A549 (cell line): ENCODE measurements at regions not wholly inside any gene's neighbourhood (a gene's known extent, or its start where the extent isn't known, plus 50 kb on each side); places are given as distances from the start of the nearest gene placed in this dataset.

ENCODE experiments used
- CHD2 ChIP-seq: fragments of 150-350 bp; IDR thresholded peaks from 2 replicates; pipeline ENCODE4 v1.6.1; 2014; ENCODE audit warnings: low read length; ENCODE audit not compliant: partially characterized antibody
- CHD4 ChIP-seq: fragments of 200-600 bp; sonication (generic); IDR thresholded peaks from 2 replicates; pipeline ENCODE4 v1.6.1; 2016; ENCODE audit warnings: antibody characterized with exemption, mild to moderate bottlenecking, borderline replicate concordance
- MAFK ChIP-seq: fragments of 450-650 bp; IDR thresholded peaks from 2 replicates; pipeline ENCODE4 v1.6.1; 2014; ENCODE audit not compliant: partially characterized antibody
- MYC ChIP-seq: IDR thresholded peaks from 2 replicates; pipeline ENCODE4 v1.6.1; 2012; ENCODE audit warnings: mild to moderate bottlenecking, inconsistent platforms, low read length, improper control_type of control experiment, borderline replicate concordance
- NPAS2 ChIP-seq: fragments of 250-450 bp; sonication (Bioruptor Pico); IDR thresholded peaks from 2 replicates; pipeline ENCODE4 v1.8.0; 2022; ENCODE audit warnings: mild to moderate bottlenecking, moderate library complexity, borderline replicate concordance
- POLR2A ChIP-seq: IDR thresholded peaks from 2 replicates; pipeline ENCODE4 v1.6.1; 2012; ENCODE audit warnings: mild to moderate bottlenecking, low read length
- RAD21 ChIP-seq, 2 experiments: fragments of >200 bp in 1 of 2; sonication (Bioruptor Twin) in 1 of 2; formaldehyde crosslinking in 1 of 2; IDR thresholded peaks in 1 of 2; conservative IDR thresholded peaks in 1 of 2; 2 replicates in 1 of 2; 3 replicates in 1 of 2; pipeline ENCODE4 v1.6.1; 2012 to 2018; ENCODE audit warnings: inconsistent platforms in 1 of 2
- TFCP2L1 ChIP-seq: fragments of 250-450 bp; sonication (Bioruptor Pico); IDR thresholded peaks from 2 replicates; pipeline ENCODE4 v1.5.0; 2021; ENCODE audit warnings: mild to moderate bottlenecking
- ZC3H11A ChIP-seq: fragments of 450-650 bp; IDR thresholded peaks from 2 replicates; pipeline ENCODE4 v1.6.1; 2014; ENCODE audit warnings: antibody characterized with exemption, mild to moderate bottlenecking
- TF ChIP-seq, protein P1 (sequence below): fragments of >200 bp; sonication (Bioruptor Twin); formaldehyde crosslinking; IDR thresholded peaks from 3 replicates; pipeline ENCODE4 v1.5.1; 2016
- TF ChIP-seq, protein P2 (sequence below): fragments of 450-650 bp; IDR thresholded peaks from 2 replicates; pipeline ENCODE4 v1.6.1; 2014; ENCODE audit warnings: antibody characterized with exemption
- TF ChIP-seq, protein P3 (sequence below): fragments of 200-600 bp; sonication (generic); IDR thresholded peaks from 2 replicates; pipeline ENCODE4 v1.6.1; 2016; ENCODE audit warnings: antibody characterized with exemption, mild to moderate bottlenecking, moderate library complexity

DNA sequence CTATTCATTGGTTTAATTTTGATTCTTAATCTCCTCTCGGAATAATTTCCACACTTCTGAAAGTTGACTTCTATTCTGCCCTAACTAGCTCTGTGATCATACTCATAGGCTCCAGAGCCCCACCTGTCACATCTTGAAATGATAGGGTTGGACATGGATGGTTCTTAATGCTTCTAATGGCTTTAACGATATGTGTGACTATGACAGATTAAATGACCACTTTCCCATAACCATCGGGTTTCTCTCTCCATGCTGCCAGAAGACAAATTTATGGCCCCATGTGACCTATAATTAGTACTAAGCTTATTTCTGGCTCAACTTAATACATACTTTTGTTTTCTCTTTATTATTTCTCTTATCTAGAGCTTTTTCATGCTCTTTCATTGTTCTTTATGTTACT lies 251.1 kb upstream of the TUT7 start:
- TF ChIP-seq CHD2 (no peak), ZC3H11A (no peak), TFCP2L1 (CRISPR knock-in tag) (no peak), NPAS2 (no peak), MAFK (no peak), POLR2A (no peak), RAD21 (conservative IDR thresholded peaks at IDR 0.05 in 1 of 2, IDR thresholded peaks at IDR 0.05 in 1 of 2) (no peak), CHD4 (no peak), MYC (no peak)
- TF ChIP-seq, protein P1, sequence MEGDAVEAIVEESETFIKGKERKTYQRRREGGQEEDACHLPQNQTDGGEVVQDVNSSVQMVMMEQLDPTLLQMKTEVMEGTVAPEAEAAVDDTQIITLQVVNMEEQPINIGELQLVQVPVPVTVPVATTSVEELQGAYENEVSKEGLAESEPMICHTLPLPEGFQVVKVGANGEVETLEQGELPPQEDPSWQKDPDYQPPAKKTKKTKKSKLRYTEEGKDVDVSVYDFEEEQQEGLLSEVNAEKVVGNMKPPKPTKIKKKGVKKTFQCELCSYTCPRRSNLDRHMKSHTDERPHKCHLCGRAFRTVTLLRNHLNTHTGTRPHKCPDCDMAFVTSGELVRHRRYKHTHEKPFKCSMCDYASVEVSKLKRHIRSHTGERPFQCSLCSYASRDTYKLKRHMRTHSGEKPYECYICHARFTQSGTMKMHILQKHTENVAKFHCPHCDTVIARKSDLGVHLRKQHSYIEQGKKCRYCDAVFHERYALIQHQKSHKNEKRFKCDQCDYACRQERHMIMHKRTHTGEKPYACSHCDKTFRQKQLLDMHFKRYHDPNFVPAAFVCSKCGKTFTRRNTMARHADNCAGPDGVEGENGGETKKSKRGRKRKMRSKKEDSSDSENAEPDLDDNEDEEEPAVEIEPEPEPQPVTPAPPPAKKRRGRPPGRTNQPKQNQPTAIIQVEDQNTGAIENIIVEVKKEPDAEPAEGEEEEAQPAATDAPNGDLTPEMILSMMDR, result no peak
- TF ChIP-seq, protein P2, sequence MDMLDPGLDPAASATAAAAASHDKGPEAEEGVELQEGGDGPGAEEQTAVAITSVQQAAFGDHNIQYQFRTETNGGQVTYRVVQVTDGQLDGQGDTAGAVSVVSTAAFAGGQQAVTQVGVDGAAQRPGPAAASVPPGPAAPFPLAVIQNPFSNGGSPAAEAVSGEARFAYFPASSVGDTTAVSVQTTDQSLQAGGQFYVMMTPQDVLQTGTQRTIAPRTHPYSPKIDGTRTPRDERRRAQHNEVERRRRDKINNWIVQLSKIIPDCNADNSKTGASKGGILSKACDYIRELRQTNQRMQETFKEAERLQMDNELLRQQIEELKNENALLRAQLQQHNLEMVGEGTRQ, result no peak
- TF ChIP-seq, protein P3, sequence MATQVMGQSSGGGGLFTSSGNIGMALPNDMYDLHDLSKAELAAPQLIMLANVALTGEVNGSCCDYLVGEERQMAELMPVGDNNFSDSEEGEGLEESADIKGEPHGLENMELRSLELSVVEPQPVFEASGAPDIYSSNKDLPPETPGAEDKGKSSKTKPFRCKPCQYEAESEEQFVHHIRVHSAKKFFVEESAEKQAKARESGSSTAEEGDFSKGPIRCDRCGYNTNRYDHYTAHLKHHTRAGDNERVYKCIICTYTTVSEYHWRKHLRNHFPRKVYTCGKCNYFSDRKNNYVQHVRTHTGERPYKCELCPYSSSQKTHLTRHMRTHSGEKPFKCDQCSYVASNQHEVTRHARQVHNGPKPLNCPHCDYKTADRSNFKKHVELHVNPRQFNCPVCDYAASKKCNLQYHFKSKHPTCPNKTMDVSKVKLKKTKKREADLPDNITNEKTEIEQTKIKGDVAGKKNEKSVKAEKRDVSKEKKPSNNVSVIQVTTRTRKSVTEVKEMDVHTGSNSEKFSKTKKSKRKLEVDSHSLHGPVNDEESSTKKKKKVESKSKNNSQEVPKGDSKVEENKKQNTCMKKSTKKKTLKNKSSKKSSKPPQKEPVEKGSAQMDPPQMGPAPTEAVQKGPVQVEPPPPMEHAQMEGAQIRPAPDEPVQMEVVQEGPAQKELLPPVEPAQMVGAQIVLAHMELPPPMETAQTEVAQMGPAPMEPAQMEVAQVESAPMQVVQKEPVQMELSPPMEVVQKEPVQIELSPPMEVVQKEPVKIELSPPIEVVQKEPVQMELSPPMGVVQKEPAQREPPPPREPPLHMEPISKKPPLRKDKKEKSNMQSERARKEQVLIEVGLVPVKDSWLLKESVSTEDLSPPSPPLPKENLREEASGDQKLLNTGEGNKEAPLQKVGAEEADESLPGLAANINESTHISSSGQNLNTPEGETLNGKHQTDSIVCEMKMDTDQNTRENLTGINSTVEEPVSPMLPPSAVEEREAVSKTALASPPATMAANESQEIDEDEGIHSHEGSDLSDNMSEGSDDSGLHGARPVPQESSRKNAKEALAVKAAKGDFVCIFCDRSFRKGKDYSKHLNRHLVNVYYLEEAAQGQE, result no peak
